ENCODE measurements at regions not wholly inside any gene's neighbourhood (a gene's known extent, or its start where the extent isn't known, plus 50 kb on each side); places are given as distances from the start of the nearest gene placed in this dataset.

DNA sequence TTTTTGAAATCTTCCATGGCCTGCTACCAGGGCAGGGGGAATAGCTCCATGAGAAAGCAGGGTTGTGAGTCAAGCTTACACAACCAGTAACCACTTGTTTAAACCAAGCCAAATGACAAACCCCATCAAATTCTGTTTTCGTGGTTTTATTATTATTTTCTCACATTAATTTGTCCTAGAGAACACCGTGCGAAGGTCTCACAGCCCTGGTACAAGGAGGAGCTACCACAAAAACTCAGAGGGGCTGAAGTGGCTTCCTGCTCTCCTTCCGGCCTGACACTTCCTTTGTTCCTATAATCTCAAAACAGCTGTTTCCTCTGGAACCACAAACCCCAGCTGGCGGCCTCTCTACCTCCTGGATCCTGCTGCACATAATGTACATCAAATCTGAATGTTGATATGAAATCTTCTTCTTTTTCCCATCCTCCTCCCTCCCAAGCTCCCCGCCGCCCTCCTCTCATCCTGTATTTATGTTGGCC lies 375.9 kb downstream of the MCTP2 start:
- no peak for DNase-seq (ENCODE audit: low spot score)

DNA sequence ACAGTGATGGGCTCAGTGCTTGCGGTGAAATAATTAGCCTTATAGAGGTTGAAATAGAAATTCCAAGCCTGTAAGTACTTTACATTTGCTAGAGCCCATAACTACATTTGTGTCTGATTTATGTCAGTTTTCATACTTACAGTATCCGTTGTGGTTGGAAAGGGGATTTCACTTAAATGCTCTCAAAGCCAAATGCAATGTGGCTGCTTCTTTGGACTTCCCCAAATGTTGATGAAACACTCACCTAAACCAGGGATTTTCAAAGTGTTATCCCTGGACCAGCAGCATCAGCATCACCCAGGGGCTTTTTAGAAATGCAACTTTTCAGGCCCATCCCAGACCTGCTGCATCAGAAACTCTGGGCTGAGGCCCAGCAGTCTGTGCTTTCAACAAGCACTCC lies 378.7 kb downstream of the MCTP2 start:
- DNase-seq (ENCODE audit: low spot score): no peak

DNA sequence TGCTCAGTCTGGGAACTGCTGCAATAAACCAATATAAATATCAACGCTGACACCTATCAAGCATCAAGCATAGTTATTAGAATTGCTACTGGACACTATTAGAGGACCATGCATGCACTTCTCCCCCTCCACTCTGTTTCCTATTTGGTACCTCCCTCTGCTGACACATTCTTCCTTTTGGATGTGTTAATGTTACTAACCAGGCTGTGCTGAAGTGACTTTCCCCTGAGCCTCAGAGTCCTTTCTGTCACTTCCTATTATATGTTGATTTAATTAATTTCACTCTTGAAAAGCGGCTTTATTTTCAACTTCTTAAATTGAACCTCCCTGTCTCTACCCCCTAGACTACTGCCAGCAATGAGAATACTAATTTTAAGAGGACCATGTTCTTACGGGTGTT lies 379.1 kb downstream of the MCTP2 start:
- no peak for DNase-seq (ENCODE audit: low spot score)

DNA sequence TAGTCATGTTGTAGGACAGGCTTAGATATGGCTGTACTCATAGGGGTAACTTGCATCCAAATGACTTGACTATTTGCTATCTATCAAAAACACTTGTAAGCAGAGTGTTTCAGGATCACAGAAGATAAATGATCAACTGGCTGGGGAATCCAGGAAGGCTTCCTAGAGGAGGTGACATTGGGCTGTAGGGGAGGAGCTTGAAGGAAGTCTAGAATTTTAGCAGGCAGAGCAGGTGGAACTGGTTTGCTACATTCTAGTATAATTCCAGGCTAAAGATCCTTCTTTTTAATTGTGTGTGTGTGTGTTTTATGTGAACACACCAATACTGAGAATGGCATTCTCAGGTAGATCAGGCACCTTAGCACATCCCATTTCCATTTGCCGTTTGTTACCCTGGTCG lies 380.3 kb downstream of the MCTP2 start:
- no peak for DNase-seq (ENCODE audit: low spot score)

DNA sequence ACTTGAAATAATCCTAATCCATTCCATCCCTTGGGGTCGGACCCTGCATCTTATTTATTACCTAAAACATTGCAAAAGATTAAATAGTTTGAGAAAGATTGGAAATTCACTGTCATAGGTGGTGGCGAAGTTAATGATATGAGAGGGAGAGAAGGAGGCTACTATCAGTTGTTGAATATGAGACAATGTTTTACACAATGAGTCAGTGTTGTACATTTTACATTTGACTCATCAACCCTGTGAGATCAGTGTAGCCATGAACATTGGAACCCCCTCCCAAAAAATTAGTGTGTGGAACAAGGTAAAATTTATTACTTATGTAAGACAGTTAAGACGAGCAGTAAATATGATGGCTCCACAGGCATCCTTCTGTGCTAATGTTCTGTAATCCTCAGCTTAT lies 384.3 kb downstream of the MCTP2 start:
- DNase-seq (ENCODE audit: low spot score): no peak

DNA sequence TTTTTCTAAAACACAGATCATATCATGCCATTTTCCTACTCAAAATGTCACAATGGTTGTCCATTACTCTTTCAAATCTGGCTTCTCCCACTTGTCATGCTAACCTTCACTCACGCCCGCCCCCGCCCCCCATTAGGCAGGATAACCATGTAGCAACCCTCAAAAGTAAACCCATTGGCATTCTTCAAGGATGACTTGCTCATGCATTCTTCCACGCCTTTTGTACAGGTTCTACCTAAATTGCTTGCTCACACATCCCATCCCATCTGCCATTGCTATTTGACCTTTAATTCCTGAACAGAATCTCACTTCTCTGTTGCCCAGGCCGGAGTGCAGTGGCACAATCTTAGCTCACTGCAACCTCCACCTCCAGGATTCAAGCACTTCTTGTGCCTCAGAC lies 389.3 kb downstream of the MCTP2 start:
- DNase-seq (ENCODE audit: low spot score): no peak

DNA sequence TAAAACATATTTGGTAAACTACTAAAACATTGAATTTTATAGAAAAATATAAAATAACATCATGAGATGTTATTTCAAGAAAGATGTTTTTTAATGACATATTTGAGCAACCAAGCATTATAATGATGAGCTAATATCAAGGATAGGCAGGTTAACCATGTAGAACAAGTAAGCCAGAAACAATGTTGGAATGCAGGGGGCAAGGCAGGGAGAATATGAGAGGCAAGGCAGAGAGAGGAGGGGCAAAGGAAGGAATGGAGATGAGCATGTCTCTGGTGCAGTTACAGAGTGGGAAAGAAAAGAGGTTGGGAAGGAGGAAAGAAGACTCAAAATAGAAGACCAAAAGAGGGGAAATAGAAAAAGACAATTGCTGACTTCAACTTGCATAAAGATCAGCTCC lies 390.4 kb downstream of the MCTP2 start:
- DNase-seq (ENCODE audit: low spot score): no peak

DNA sequence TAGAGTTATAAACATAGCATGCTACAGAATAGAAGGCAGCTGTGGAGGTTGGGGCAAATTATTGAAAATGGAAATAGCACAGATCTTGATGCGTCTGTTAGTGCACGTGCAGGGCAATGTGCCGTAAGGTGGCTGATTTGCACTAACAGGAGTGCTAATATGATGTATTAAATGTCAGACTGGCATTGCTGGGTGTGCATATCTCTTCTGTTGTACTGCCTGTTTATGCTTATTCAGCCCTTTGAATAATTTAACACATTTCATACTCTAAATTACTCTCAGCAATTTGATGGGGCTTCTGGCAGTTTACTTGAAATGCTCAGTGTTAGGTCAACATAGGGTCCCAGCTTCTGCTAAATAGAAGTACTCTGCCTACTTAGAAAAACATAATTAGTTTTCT lies 395.6 kb downstream of the MCTP2 start:
- no peak for DNase-seq (ENCODE audit: low spot score)

DNA sequence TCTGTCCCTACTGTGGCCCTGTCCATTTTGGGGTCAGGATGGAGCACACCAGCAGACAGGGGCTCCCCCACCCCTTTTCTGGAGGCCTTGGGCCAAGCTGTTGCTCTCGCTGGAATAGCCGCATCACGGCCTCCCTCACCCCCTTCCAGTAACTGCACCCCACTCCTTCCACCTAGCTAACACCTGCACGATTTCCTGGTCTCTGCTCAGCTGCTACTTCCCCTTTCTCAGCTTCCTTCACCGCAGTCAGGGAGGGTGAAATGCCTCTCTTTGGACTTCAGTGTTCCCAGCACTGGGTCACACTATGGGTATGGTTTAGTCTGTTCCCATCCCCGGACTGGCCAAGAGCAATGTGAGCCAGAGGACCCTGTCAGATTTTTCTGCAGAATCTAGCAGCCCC lies 400.2 kb downstream of the MCTP2 start:
- no peak for DNase-seq (ENCODE audit: low spot score)

DNA sequence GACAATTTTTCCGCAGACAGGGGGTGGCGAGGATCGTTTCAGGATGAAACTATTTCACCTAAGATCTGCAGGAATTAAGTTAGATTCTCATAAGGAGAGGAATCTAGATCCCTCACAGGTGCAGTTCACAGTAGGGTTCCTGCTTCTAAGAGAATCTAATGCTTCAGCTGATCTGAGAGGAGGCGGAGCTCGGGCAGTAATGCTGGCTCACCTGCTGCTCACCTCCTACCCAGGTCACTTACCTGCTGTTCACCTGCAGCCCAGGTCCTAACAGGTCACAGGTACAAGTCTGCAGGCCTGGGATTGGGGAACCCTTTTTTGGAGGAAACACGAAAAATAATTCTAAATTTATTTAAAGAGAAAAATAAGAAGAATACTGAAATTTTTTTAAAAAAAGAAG lies 406.8 kb downstream of the MCTP2 start:
- DNase-seq (ENCODE audit: low spot score): no peak

DNA sequence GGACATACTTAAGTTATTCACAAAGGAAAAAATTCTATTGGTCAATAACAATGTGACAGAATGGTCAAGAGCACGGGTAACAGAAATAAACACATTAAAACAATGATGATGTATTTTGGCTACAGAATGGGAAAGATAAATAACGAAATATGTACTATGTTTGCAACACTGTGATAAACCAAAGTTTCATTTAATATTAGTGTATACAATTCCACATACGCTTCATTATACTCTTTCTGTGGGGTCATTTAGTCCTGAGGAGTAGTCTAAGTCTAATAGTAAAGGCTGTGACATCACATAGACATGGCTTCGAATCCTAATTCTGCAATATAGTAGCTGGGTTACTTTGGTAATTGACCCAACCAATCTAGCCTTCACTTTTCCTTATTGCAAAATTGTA lies 408.3 kb downstream of the MCTP2 start:
- no peak for DNase-seq (ENCODE audit: low spot score)

DNA sequence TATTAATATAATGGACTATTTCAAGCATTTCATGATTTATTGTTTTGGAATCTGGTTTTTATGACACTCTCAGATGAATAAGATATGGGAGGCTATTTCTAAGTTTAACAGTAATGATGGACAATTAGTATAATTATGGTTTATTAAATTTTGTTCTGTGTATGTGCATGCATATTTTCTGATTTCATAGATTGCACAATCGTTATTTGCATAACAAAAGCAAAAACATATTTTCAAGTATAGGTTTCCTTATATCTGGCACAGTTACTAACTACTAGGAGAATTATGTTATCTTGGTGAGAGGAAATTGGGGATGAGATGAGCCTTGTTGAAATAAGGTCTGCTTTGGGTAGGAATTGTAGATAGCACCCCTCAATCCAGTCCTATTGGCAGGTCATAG lies 413.1 kb downstream of the MCTP2 start:
- no peak for DNase-seq (ENCODE audit: low spot score)

DNA sequence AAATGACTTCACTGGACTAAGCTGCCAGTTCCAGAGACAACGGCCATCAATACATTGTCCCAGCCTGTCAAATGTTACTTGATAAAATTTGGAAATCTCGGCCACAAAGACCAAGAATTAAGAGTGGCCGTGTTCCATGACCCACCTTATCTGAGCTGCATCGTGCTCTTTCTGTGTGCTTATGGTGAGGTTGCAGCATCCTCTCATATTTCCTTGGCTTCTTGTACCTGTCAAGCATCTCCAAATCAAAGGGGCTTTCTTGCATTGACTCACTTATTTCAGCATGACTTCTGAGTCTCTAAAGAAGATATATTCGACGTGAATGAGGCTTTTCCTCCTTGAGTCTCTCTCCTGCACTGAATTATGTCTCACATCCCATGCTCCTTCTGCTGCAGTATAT lies 421.7 kb downstream of the MCTP2 start:
- no peak for DNase-seq (ENCODE audit: low spot score)

DNA sequence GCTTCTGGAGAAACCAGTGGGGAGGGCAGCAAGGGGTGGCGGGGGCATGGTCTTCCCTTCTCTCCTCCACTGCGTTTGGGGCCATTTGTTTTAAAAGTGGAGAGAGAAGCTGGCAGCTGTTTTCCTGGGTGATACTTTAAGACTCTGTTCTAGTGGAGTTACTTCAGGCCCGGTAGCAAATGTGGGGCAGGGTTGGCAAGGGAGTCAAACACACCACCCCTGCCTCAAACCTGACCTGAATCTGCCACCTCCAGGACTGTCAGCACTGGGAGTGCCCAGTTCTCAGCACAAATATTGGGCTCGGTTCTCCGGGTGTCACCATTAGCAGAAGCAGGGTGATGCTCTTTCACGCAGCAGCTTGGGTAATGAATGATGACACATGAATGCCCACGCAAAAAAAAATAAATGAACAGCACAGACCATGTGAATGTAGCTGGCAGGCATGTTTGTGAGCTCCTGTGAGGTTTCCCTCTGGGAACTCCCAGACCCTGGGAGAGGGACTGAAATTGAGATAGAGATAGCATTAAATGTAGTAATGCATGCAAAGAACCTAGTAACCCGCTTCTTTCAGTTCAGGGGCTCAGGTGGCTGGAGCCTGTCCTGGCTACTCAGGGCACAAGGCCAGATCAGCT lies 424.0 kb downstream of the MCTP2 start:
- no peak for DNase-seq (ENCODE audit: low spot score)

DNA sequence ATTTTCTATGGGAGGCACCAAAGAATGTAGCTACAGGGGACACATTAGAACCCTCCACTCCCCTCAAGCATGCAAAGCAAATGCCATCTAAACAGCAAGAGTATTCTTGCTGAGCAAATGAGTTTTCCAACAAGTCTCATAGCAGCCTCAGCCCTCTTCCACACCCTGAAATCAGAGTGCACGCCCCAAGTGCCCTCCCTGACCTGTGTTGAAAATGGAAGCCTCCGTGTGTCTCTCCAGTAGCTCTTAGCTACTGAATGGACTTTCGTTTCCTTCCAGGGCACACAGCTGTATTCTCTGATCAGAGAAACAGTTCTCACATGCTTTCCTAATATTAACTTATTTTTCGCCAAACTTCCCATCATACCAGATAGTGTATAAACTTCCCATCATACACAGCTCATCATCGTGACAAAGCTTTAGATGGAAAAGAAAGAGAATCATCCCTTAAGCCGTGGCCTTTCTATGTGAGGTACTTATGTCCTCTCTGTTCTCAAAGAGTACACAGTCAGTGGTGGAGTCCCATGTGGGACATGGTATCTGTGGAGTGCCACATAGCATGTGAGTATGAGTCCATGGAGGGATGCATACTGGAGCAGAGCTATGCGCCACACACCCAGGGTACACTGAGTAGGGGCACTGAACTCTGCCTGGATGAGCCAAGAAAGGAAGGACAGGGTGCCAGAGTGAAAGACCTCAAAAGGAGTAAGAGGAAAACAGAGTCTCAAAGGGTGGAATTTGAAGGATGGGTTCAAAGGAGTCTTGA lies 434.5 kb downstream of the MCTP2 start:
- no peak for DNase-seq (ENCODE audit: low spot score)

DNA sequence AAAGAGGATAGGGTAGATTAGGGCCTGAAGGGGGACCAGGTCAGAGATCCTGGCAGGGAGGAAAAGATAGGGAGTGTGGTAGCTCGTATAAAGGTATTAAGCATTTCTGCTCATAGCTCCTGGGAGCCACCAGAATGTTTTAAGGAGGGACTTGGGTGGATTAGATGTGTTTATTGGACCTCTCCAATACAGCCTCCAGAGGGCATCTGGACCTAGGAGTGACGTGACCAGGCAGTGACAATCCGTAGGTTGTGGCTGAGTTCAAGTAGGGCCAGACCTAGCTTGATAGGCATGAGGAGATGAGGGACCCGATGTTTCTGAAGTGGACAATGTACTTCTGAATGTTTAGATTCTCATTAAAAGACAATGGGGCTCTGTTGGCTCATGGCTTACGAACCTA lies 435.2 kb downstream of the MCTP2 start:
- DNase-seq (ENCODE audit: low spot score): no peak

DNA sequence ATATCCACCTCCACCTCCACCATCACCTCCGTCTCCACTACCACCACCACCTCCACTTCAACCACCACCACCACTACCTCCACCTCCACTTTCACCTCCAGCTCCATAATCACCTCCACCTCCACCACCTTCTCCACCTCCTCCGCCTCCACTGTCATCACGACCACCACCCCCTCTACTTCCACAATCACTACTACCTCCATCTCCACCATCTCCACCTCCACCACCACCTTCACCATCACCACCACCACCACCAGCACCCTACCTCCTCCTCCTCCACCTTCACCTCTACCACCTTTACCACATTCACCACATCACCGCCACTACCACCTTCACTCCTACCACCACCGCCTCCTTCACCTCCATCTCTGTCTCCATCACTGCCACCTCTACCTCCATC lies 435.7 kb downstream of the MCTP2 start:
- no peak for DNase-seq (ENCODE audit: low spot score)

DNA sequence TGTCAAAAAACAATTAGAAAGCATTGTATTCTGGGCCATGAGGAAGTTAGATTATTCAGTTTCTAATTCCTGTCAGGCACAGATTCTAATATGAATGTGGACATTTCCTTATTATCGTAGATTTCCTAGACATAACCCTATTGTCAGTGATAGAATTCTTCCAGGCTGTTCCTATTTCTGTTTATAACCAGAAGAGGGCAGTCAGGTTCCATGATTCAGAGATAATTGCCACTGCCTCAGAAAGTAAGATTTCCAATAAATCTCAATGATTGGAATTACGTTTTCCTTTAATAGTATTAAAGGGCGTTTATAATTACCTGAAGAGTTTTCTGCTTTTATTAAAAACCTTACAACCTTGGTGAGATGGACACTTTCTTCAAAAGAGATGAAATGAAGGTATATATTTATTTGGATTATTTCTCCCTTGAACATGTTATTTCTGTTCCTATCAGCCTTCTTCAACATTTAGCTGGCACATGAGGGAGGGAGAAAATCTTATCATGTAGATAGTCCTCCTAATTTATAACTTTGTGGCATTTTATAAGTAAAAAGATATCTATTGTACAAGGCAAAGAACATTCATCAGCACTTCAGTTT lies 439.2 kb downstream of the MCTP2 start:
- DNase-seq (ENCODE audit: low spot score): peak; percentile 36

DNA sequence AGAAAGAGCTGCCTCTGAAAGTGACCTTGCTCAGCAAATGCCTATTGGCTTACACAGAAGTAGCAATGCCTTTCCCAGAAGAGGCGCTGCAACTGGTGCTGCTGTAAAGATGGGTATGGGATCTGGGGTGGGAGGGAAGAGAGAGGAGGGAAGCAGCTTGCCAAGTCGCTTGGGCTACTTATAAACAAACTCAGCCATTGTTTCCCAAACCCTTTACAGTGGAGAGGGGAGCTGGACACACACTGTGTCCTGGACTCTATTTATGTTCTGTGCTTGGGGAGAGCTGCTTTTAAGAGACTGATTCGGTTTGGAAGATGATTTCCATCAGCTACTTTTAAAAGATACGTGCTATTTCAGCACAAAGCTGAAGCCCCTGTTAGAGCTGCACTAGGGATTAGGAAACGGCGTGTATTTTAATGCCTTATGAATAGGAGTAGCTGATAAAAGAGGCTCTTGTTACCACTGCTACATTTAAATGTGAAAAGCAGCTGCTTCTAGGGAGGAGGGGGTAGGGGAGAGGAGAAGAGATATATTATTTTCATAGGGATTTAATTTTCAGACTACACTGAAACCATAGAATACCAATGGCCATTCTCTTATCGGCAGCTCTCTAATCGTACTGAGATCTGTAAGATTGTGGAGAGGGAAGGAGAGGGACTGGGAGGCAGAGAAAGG lies 440.6 kb downstream of the MCTP2 start:
- DNase-seq (ENCODE audit: low spot score): no peak

DNA sequence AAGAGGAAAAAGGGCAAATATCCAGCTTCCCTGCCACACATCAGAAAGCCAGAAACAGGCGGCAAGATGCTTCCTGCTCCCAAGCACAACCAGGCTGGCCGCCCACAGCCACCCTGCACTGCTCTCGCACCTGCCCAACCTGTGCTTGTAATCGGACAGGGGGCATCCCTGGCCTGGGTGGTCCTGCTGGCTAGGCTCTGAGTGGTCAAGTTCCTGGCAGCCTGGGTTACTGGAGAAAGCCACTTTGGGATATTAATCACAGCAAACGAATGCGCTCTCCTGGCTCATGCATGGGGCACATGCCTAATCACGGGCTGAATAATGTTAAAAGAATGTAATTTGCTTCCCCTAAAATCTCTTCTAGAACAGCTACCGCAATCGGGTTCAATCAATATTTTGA lies 442.4 kb downstream of the MCTP2 start:
- DNase-seq (ENCODE audit: low spot score): no peak

DNA sequence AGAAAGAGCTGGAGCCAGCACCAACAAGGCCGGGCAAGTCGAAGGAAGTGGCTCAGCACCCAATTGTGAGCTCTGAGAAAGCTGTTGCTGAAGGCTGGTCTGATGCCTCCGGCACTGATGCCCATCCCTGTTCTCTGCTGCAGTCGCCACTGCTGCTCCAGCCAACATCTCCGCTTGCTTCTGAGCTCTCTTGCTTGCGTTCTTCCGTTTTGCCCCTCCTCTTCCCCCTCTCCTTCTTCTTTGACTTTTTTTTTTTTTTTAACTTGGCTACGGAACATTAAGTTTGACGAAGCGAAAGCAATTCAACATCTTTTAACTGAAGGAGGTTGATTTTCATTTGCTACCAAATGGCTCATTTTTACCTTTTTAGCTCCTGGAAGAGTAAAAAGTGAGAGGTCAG lies 442.9 kb downstream of the MCTP2 start:
- no peak for DNase-seq (ENCODE audit: low spot score)

DNA sequence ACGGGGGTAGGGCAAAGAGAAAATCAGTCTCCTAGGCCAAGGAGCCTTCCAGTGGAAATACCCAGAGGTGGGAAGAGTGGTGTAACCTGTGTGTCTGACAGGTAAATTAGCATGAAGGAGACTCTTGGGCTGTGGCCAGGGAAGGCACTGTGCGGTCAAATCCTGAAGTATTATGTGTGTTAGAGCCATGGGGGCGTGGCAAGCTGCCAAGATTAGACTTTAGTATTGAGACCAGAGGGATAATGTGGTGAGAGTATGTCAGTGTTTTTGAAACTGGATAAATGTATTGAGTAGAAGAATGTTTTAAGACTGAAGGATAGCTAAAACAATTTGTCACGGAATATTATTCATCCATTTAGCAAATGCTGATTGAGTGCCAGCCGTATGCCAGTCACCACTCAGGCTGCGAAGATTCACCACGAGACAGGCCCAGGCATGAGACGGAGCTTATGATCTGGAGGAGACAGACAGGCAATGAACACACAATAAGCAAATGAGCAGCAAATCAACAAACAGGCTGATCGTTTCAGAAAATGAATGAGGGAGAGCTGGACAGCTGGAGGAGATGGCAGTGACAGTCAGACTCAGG lies 445.9 kb downstream of the MCTP2 start:
- DNase-seq (ENCODE audit: low spot score): no peak

DNA sequence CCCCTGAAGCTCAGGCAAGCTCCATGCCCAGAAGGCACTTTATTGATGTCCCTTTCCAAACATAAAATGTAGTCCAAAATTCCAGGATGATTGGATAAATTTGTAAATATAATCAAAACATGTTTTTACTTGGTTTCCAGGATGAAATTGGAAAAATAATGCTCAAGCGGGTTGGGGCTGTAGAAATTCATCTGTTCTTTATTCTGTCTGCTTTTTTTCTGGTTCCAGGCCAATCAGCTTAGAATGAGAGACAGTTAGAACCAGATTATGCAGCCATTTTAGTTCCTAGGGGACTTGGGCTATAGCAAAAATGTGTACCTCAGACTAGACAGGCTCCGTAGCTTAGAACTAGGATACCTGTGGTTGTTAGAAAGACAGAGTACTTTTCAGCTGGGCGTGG lies 450.8 kb downstream of the MCTP2 start:
- no peak for DNase-seq (ENCODE audit: low spot score)
